ENCODE measurements at regions not wholly inside any gene's neighbourhood (a gene's known extent, or its start where the extent isn't known, plus 50 kb on each side); places are given as distances from the start of the nearest gene placed in this dataset.
"Not testable (repeated sequence)": the region's sequence is repeated elsewhere in the genome, so short reads cannot be mapped to it uniquely, and the experiment has no call there.

DNA sequence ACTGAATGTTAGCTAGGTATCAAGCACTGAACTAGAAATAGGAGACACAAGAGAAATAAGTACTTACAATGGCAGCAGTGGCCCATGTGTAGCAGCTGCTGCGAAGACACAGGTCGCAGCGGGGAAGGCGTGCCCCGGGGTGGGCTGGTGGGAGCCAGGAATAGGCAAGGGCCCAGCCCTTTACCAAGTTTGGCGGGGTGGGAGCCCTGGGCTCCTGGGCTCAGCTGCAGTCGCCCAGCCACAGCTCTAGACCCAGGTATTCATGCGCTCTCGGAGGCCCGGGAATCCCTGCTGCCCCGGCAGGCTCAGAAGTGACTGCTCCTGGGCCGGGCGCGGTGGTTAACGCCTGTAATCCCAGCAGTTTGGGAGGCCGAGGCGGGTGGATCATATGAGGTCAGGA is 1287.3 kb downstream of the CNTNAP5 start:
- DNase-seq (ENCODE audit: extremely low spot score, insufficient read length, low read depth): no peak
- FAIRE-seq: no peak

DNA sequence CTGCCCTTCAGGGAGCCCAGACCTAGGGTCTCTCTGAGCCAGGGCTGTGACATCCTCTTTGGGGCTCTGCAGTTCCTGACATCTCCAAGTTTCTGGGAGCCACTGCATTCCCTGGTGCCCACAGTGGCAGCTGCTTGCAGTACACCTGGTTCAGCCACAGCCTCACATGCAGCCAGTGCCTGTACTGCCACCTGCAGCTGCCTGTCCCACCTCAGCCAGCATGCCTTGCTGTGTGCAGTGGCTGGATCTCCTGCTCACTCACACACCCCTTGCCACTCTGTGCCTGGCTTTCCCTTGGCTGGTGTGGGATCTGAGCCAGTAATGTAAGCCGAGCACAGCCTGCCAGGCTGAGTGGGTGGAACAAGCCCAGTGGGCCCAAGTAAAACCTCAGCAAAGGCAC is 1288.7 kb downstream of the CNTNAP5 start:
- FAIRE-seq (no peak), DNase-seq (ENCODE audit: extremely low spot score, insufficient read length, low read depth) (no peak)

DNA sequence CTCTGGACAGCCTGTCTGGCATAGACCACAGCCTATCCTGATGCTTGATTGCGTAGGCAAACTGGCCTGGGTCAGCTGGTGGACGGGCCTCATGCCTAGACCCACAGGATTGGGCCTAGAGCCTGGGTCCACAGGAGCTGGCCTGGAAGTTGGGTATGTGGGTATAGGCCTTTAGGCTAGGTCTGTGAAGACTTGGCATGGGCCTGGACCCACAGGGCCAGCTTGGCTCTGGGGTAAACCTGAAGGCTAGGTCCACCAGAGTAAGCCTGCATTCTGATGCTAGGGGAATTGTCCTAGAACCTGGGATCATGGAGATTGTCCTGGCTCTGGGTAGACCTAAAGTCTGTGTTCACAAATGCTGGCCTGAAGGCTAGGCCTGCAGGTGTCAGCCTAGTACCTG is 1293.7 kb downstream of the CNTNAP5 start:
- FAIRE-seq: no peak
- DNase-seq (ENCODE audit: extremely low spot score, insufficient read length, low read depth): no peak

DNA sequence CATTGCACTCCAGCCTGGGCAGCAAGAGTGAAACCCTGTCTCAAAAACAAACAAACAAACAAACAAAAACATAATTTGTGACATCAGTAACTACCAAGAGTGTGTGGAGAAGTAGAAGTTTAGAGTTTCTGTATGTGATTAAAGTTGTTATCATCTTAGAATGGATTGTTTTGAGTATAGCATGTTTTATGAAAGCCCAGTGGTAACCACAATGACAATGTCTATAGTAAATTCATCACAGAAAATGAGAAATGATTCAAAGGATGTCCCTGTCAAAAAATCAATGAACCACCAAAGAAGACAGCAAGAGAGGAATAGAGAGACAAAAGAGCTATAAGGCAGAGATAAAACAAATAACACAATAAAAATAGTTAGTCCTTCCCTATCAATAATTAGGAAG is 1299.2 kb downstream of the CNTNAP5 start:
- FAIRE-seq (no peak), DNase-seq (ENCODE audit: extremely low spot score, insufficient read length, low read depth) (no peak)

DNA sequence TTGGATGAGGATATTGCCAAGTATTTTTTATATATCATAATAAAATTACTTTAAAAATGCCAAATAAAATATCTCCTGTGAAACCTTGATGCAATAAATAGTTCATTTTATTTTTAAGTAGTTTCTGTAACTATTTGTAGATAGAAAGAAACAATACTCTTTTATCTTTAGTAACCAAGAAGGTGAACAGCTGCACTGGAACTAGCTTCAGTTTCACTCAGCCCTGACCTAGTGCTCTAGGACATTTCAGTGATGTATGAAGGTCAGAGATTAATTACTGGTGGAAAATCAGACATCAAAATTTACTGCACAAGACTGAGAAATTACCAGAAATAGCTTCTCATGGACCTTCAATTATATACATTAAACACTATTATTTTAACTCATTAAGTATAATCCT is 1305.0 kb downstream of the CNTNAP5 start:
- no peak for FAIRE-seq
- DNase-seq (ENCODE audit: extremely low spot score, insufficient read length, low read depth): no peak

DNA sequence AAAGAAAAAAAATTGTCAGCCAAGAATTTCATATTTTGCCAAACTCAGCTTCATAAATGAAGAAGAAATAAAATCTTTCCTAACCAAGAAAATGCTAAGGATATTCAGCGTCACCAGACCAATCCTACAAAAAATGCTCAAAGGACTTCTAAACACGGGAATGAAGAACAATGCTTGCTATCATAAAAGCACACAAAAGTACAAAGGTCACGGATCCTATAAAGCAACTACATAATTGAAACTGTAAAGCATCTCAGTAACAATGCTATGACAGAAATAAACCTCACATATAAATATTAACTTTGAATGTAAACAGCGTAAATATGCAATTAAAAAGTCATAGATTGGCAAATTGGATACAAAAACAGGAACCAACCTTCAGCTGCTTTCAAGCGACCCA is 1314.6 kb upstream of the GYPC start:
- FAIRE-seq (no peak), DNase-seq (ENCODE audit: extremely low spot score, insufficient read length, low read depth) (no peak)

DNA sequence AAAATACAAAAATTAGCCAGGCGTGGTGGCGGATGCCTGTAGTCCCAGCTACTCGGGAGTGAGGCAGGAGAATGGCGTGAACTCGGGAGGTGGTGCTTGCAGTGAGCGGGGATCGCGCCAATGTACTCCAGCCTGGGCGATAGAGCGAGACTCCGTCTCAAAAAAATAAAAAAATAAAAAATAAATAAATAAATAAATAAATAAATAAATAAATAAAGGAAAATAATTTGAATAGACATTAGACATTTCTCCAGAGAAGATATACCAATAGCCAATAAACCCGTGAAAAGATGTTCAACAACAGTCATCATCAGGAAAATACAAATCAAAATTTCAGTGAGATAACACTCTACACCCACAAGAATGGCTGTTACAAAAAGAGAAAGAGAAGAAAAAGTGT is 1302.4 kb upstream of the GYPC start:
- FAIRE-seq; DNase-seq (ENCODE audit: extremely low spot score, insufficient read length, low read depth): not testable (repeated sequence)

DNA sequence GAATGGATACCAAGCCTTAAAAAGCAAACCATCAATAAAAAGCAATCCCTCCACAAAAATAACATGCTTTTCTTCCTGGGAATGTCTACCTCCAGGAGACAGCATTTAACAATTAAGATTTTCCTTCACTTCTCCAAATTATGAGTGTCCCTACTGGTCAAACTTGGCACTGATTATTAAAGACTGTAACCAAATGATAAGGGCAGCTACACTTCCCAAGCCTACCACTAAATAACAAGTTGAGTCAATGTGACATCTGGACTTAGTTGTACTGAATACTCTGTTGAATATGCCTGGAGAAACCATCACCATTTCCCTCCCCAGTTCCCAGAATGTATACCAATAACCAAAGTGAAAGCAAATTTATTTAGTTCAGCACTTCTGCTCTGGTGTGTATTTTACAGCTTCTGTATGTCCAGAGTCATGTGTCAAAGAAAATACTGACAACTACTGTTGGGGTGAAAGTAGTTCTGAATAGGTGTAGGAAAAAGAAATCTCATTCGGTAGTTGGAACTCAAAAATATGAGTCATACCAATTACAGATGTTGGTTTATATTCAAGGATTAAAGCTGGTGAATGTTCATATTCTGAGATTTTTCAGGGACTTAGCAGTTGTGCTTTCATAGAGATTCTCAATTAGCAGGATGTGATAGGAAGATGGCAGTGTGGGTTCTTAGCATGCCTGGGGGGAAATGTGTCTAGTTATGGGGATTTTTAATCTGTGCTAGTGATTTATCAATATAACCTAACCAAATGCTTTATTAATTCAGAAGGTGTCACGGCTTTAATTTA is 1291.6 kb upstream of the GYPC start:
- FAIRE-seq (no peak), DNase-seq (ENCODE audit: extremely low spot score, insufficient read length, low read depth) (no peak)

DNA sequence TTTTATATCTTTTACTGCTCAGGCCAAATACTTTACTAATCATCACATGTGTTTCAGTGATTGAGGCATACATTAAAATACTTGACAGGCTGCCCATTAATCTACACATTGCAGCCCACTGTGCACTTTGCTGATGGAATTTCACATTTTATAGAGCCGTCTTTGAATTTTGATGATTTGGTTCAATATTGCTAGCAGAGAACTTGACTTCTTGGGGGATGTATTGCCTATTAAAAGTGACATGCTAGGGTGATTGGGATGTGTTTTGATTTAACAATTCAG is 1291.0 kb upstream of the GYPC start:
- no peak for DNase-seq (ENCODE audit: extremely low spot score, insufficient read length, low read depth)
- FAIRE-seq: no peak

DNA sequence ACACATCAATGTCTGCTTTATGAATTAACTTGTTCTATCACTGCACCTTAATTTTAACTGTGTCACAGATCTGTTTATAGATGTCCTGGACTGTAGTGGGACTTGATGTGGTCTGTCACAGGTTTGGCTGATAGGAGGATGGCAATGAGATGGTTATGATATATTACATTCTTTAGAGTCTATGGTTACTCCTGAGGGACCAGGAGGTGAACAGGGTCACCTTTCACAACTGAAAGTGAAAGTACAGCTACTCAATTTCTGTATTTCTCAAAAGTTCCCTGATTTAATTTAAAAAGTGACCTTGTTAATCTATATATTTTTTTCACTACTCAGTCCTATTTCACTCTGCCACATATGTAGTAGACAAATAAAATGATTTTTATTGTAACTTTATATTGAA is 1284.1 kb upstream of the GYPC start:
- DNase-seq (ENCODE audit: extremely low spot score, insufficient read length, low read depth) (no peak), FAIRE-seq (peak; percentile 38)

DNA sequence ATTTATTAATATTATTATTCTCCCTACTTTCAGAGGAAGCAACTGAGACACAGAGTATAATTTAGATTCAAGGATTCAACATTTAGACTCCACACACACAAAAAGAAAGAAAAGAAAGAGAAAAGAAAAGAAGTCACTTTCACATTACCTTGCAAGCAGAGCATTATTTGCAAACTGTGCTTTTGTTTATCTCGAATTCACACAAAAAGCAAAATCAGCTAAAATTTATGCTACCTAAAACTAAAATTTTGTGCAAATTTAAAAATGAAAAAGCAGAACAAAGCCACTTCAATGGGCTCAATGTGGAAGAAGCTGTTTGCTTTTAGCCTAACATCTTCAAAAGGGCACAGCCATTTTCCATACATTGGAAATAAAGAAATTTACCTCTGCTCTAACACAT is 1282.7 kb upstream of the GYPC start:
- DNase-seq (ENCODE audit: extremely low spot score, insufficient read length, low read depth) (no peak), FAIRE-seq (no peak)

DNA sequence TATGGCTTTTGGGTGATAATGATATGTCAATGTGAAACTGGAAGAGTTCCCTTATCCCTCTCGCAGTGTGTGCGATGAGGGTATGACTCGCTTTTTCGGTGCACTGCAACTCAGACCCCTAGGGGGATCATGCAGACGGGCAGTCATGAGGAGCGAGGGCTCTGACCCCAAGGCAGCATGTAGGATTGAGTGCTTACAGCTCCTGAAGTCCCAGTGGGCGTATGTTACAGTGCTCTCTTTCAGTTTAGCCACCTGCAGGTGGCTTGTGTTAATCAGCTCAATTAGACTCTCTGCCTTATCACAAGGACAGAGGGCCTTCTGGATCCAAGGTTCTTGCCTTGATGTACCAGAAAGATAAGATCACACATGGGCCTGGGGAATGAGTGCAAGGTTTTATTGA is 1269.9 kb upstream of the GYPC start:
- no peak for DNase-seq (ENCODE audit: extremely low spot score, insufficient read length, low read depth)

DNA sequence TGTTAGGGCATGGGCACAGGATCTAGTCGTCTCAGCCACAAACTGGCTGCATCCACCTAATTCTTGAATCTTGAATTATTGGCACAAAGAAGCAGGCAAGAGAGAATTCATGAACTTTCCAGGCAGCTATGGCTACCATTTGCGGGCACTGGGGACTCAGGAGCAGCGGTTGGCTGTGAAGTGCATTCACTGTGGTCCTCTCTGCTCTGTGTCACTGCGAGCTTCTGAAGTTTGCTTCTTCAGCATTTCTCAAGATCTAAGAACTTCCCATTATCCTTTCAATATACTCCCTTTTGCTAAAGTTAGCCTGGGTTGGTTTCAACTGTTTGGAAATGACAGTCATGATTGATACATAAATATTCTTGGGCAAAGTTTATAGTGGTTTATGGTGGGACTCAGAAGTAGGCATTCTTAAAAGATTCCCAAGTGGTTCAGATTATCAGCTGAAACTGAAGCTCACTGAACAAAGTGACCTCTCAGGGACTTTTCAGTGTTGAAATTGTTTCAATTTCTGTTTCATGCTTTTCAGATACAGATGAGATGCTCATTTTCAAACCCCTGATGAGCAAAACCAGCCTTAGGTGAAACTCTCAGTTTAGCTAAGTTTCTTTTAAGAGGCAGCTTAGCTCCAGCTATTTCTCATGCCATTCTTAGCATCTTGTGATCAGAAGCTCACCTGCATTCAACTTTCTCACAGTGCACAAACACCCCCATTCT is 1258.3 kb upstream of the GYPC start:
- DNase-seq (ENCODE audit: extremely low spot score, insufficient read length, low read depth) (no peak), FAIRE-seq (peak; percentile 77)

More for the DNA sequence above, 1269.9 kb upstream of the GYPC start:
- FAIRE-seq: no peak

DNA sequence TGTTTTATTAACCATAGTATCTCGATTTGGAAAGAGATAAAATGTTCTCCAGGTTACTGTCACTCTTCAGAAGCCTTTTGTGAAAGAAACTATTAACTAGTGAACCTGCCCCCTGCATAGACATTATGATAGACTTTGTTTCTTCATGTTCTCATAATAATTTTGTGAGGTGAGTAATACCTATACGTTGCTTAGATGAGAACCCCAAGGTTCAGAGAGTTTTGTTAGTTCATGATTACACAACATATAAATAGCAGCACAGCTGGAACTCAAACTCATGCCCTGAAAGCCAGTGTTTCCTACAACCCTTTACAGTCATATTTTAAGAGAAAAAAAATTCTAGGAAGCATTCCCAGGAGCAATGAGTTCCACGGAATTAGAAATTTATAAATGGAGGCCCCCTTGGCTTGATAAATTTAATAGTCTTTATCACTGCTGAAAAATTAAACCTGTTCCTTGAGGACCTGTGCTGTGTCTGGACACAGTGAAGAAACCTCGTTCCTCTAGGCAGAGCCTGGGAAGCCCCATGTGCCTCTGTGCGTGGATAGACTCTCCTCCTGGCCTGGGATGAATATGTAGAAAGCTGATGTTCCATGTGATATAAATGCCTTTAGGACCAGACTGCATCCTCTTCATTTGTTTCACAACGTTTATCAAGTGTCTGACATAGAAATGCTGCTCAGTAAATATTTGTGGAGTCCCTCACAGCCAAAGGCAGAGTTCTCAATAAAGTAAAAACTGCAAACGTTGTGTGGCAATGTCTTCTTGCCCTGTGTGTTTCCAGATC is 1257.0 kb upstream of the GYPC start:
- DNase-seq (ENCODE audit: extremely low spot score, insufficient read length, low read depth) (no peak), FAIRE-seq (peak; percentile 12)

DNA sequence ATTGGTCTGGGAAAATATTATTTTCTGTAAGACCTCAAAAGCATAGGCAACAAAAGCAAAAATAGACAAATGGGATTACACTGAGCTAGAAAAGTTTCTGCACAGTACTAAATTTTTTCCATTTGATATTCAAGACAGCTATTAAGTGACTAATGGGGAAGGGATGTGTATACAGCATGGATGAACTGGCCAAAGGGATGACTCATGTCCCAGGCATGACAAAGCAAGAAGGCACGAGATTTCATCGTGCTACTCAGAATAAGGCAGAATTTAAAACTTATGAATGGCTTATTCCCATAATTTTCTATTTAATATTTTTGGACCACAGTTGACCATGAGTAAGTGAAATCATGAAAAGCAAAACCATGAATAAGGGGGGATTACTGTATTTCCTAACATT is 1250.1 kb upstream of the GYPC start:
- no peak for DNase-seq (ENCODE audit: extremely low spot score, insufficient read length, low read depth)

DNA sequence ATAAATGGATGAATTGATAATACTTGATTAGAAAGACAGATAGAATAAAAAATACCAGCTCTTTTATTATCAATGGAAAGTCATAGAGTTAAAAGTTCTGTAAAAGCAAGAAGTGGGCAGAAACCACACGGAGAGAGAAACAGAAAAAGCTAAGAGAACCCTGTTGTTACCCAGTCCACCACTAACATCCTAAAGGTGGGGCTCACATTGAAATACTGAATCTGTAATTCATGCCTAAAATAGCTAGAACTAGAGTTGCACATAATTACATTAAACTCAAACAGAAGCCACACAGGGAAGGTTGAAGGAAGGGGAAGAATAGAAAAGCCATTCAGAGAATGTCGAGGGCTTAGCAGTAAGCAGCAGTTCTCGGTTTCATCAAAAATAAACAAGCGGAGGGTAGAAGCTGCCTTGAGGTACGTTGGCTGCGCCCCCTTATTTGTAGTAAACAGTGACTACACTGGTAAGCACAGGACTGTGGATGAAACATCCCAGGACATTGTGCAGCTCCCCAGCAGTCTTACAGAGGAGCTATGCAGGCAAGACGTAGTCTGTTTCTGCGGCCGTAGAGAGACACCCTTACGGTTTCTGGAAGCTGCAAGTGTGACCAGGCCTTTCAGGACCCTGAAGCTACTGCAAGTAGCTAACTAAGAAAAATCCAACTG is 1247.0 kb upstream of the GYPC start:
- no peak for DNase-seq (ENCODE audit: extremely low spot score, insufficient read length, low read depth)
- no peak for FAIRE-seq

More for the DNA sequence above, 1250.1 kb upstream of the GYPC start:
- FAIRE-seq: no peak

DNA sequence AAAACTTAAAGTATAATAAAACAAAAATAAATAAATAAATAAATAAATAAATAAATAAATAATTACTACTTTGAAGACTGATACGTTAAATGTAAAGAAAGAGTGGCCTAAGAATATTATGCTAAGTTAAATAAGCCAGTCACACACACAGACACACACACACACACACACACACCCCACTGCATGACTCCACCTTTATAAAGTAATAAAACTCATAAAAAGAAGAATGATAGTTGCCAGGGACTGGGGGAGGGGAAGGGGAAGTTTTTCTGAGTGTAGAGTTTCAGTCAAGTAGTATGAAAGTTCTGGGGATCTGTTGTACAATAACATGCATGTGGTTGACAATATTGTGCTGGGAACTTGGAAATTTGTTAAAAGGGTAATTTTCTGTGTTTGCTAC is 1237.5 kb upstream of the GYPC start:
- DNase-seq (ENCODE audit: extremely low spot score, insufficient read length, low read depth) (no peak), FAIRE-seq (no peak)

DNA sequence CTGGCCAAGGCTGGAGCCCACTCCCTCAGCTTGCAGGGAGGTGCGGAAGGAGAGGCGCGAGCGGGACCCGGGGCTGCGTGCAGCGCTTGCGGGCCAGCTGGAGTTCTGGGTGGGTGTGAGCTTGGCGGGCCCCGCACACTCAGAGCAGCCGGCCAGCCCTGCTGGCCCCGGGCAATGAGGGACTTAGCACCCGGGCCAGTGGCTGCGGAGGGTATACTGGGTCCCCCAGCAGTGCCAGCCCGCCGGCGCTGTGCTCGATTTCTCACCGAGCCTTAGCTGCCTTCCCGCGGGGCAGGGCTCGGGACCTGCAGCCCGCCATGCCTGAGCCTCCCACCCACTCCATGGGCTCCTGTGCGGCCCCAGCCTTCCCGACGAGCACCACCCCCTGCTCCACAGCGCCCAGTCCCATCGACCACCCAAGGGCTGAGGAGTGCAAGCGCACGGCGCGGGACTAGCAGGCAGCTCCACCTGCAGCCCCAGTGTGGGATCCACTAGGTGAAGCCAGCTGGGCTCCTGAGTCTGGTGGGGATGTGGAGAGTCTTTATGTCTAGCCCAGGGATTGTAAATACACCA is 1233.7 kb upstream of the GYPC start:
- not testable (repeated sequence) for FAIRE-seq; DNase-seq (ENCODE audit: extremely low spot score, insufficient read length, low read depth)

DNA sequence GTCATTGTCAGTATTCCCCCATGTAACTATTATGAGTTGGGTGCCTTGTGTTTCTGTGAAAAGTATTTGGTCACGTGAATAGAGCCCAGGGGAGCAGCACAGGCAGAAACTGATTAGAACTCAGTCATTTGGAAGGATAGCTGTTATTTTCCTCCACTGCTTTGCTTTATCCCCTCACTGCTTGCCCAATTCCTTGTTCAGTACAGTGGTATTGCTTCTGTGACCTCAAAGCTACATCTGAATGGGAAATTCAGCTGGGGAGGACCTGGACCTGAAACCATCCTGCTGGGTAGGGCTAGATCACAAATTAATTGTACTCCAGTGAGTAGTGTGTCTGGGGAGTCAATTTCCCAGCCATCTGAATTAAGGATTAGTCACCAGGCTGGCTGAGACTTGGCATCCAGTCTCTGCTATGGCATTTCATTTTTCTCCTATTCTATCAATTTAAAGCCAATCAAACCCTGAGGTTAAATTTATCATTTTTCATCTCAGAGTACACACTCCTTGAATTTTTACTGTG is 1231.6 kb upstream of the GYPC start:
- FAIRE-seq (no peak), DNase-seq (ENCODE audit: extremely low spot score, insufficient read length, low read depth) (no peak)

DNA sequence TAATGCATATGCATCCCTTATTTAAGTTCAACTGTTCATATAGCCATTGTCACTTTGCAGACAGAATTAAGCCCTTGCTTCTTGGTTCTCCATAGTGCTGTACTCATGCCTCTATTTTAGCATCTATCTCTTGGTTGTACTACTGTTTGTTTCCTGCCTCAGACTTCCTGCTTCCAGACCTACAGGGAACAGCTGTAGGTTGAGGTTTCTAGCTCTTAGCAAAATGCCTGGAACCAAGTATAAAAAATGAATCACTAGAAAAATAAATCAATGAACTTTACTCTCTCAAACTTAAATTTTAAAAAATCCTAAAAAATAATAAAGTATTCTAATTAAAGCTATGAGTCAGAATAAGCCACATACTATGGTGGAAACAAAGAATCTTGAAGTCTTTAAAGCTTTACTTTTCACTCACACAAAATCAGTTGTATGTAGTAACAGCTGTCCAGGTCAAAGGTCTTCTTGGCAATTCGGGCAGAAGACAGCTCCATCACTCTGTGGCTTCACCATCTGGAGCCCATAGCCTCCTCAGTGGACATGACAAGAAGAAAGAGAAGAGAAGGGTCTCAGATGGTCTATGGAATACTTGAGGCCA is 1228.1 kb upstream of the GYPC start:
- FAIRE-seq (no peak), DNase-seq (ENCODE audit: extremely low spot score, insufficient read length, low read depth) (no peak)

Measured in GM18507 (cell line).